RWPE2 (cell line): ENCODE measurements at regions not wholly inside any gene's neighbourhood (a gene's known extent, or its start where the extent isn't known, plus 50 kb on each side); places are given as distances from the start of the nearest gene placed in this dataset.

Experiments
- ATAC-seq: fragments of 200-7000 bp; cut with Tn5 transposase; 3 replicates; pipeline ENCODE4 v1.9.1; 2021; ENCODE audit warnings: low read depth
- DNase-seq: peaks from one replicate; pipeline ENCODE4 v3.0.0-alpha.2; 2020; ENCODE audit warnings: low spot score
- H3K27ac ChIP-seq: fragments of 450-650 bp; 2 replicates; pipeline ENCODE4 v1.5.1; 2017; ENCODE audit warnings: mild to moderate bottlenecking; ENCODE audit not compliant: poor library complexity, severe bottlenecking
- H3K27me3 ChIP-seq: fragments of 250-450 bp; sonication (Bioruptor Pico); 2 replicates; pipeline ENCODE4 v1.5.1; 2021; ENCODE audit warnings: mild to moderate bottlenecking, moderate library complexity; ENCODE audit not compliant: insufficient read depth, poor library complexity, severe bottlenecking
- H3K36me3 ChIP-seq: fragments of 250-450 bp; sonication (Bioruptor Pico); 2 replicates; pipeline ENCODE4 v1.5.1; 2020; ENCODE audit warnings: low read depth, mild to moderate bottlenecking, moderate library complexity
- H3K4me1 ChIP-seq: fragments of 250-450 bp; sonication (Bioruptor Pico); 2 replicates; pipeline ENCODE4 v1.5.1; 2021; ENCODE audit warnings: mild to moderate bottlenecking, moderate library complexity; ENCODE audit not compliant: insufficient read depth, poor library complexity, severe bottlenecking
- H3K4me3 ChIP-seq: fragments of 250-450 bp; sonication (Bioruptor Pico); 2 replicates; pipeline ENCODE4 v1.5.1; 2021; ENCODE audit warnings: mild to moderate bottlenecking, moderate library complexity; ENCODE audit not compliant: severe bottlenecking
- H3K9me3 ChIP-seq: fragments of 250-450 bp; sonication (Bioruptor Pico); 2 replicates; pipeline ENCODE4 v1.5.1; 2021; ENCODE audit warnings: mild to moderate bottlenecking, moderate library complexity; ENCODE audit not compliant: severe bottlenecking
- CTCF ChIP-seq: fragments of 450-650 bp; IDR thresholded peaks from one replicate; pipeline ENCODE4 v1.5.1; 2017; ENCODE audit warnings: mild to moderate bottlenecking, moderate library complexity; ENCODE audit not compliant: poor library complexity, severe bottlenecking

- no peak for ATAC-seq
- H3K4me3 ChIP-seq, result no peak overlapping the region
- no peaks in the 10 kb centered on the region for H3K27me3 ChIP-seq
- no peak for DNase-seq
- peaks cover 9% of the 10 kb centered on the region for H3K9me3 ChIP-seq
- TF ChIP-seq CTCF, result no peak
- H3K27ac ChIP-seq, result no peak overlapping the region
- H3K4me1 ChIP-seq, result peaks cover 7% of the 10 kb centered on the region
- H3K36me3 ChIP-seq, result no peaks in the 10 kb centered on the region
These were observed 634.4 kb downstream of the MATN1 start for GRCh38 chr1:30089024-30089430.

GRCh38 chr1:30088594-30088993 lies 634.8 kb downstream of the MATN1 start:
- Histone ChIP-seq H3K9me3 (peaks cover 9% of the 10 kb centered on the region), H3K4me3 (no peak overlapping the region), H3K4me1 (peaks cover 11% of the 10 kb centered on the region), H3K36me3 (no peaks in the 10 kb centered on the region), H3K27ac (no peak overlapping the region), H3K27me3 (no peaks in the 10 kb centered on the region)
- DNase-seq, result no peak
- no peak for ATAC-seq
- no peak for TF ChIP-seq CTCF

GRCh38 chr1:30087465-30087864 lies 635.9 kb downstream of the MATN1 start:
- H3K4me1 ChIP-seq, result peaks cover 15% of the 10 kb centered on the region
- no peak overlapping the region for H3K4me3 ChIP-seq
- no peak overlapping the region for H3K27ac ChIP-seq
- H3K36me3 ChIP-seq, result no peaks in the 10 kb centered on the region
- ATAC-seq (no peak), DNase-seq (no peak)
- no peaks in the 10 kb centered on the region for H3K27me3 ChIP-seq
- peak; percentile 37 for TF ChIP-seq CTCF
- peaks cover 6% of the 10 kb centered on the region for H3K9me3 ChIP-seq

DNA sequence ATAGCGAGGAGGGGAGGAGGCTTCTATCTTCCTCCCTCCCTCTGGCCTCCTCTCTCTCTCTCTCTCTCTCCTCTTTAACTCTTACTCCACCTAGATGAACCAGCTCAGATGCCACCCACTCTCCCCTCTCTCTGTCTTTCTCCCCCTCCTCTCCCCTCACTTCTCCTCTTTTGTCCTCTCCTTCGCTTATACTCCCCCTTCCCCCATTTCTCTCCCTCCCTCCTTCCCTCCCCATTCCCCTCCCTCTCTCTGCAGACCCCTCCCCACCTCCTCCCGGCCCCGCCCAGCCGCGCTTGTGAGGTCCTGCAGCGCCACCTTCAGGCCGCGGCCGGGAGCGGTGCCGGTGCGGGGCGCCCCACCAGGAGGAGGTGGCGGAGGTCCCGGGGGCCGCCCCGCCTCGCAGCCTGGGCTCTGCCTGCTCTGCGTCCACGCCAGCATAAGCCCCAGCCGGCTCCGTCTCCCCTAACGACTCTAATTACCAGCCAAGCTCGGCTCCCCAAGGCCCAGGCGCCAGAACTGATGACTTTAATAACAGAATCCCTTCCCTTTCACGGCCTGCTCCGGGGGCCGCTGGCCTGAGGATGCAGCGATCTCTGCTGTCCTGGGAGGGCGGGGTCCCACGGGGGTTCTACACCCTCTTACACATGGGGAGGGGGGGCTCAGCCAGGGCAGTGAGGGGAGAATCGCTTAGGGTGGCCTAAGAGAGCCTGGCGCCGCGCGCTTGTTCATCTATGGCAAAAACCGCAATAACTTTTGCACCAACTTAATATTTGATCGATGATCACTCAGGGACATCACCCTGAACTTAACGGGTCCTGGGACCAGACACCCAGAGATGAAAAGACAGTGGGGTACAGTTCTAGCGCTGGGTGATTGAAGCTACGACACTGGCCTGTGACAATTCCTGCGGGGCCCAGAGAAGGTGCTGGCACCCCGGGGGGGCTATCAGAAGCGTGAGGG lies 637.3 kb downstream of the MATN1 start:
- Histone ChIP-seq H3K27me3 (no peaks in the 10 kb centered on the region), H3K36me3 (no peaks in the 10 kb centered on the region), H3K9me3 (no peaks in the 10 kb centered on the region), H3K4me1 (peaks cover 15% of the 10 kb centered on the region), H3K27ac (no peak overlapping the region), H3K4me3 (no peak overlapping the region)
- peak; percentile 76 for TF ChIP-seq CTCF
- no peak for ATAC-seq
- no peak for DNase-seq

- ATAC-seq (no peak), DNase-seq (no peak)
- Histone ChIP-seq H3K9me3 (no peaks in the 10 kb centered on the region), H3K27ac (no peak overlapping the region), H3K27me3 (no peaks in the 10 kb centered on the region), H3K4me3 (no peak overlapping the region), H3K36me3 (no peaks in the 10 kb centered on the region), H3K4me1 (peaks cover 15% of the 10 kb centered on the region)
- TF ChIP-seq CTCF, result no peak
These were observed 638.3 kb downstream of the MATN1 start for GRCh38 chr1:30084909-30085571.
